ENCODE measurements at regions not wholly inside any gene's neighbourhood (a gene's known extent, or its start where the extent isn't known, plus 50 kb on each side); places are given as distances from the start of the nearest gene placed in this dataset.

DNA sequence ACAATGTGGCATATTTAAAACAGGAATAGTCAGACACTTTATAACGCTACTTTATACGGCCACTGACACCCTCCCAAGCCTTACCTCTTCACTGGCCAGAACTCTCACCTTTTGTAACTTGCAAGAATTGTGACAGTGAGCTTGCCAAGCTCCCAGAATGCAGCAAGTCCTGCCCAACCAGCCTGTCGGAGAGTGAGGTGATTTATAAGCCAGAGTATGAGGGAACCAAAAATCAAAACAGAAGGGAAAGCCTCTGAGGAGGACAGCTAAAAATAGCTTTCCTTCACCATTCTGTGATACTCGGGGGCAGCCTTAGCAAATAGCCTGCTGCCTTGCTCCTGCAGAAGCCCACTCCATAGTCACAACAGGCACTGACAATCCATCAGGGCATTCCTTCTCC is 229.7 kb downstream of the FAM76B start:
- TF ChIP-seq, protein P1, sequence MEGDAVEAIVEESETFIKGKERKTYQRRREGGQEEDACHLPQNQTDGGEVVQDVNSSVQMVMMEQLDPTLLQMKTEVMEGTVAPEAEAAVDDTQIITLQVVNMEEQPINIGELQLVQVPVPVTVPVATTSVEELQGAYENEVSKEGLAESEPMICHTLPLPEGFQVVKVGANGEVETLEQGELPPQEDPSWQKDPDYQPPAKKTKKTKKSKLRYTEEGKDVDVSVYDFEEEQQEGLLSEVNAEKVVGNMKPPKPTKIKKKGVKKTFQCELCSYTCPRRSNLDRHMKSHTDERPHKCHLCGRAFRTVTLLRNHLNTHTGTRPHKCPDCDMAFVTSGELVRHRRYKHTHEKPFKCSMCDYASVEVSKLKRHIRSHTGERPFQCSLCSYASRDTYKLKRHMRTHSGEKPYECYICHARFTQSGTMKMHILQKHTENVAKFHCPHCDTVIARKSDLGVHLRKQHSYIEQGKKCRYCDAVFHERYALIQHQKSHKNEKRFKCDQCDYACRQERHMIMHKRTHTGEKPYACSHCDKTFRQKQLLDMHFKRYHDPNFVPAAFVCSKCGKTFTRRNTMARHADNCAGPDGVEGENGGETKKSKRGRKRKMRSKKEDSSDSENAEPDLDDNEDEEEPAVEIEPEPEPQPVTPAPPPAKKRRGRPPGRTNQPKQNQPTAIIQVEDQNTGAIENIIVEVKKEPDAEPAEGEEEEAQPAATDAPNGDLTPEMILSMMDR (IDR thresholded peaks at IDR 0.05): no peak
- peak in 1 of 2 donors; percentile 38 for TF ChIP-seq POLR2A (IDR thresholded peaks at IDR 0.05)
